HepG2 (cell line): ENCODE measurements at regions not wholly inside any gene's neighbourhood (a gene's known extent, or its start where the extent isn't known, plus 50 kb on each side); places are given as distances from the start of the nearest gene placed in this dataset.

ENCODE experiments used
- ATAC-seq: fragments of 200-7000 bp; cut with Tn5 transposase; 3 replicates; pipeline ENCODE4 v1.9.1; 2020; ENCODE audit warnings: mild to moderate bottlenecking, moderate library complexity
- BruUV-seq: library from RNA; stranded (reverse); fragments of 400-500 nt; replicated peaks from 2 replicates; lab custom pipeline; 2021; lab: Mats Ljungman, UMichigan
- CTCF ChIA-PET: fragments of 300-600 bp; formaldehyde crosslinking; extraction: SDS; loops from one replicate; lab custom pipeline; 2021; ENCODE audit warnings: low total read pairs, inconsistent platforms, low intra/inter-chr PET ratio; lab: Yijun Ruan, JAX
- POLR2A ChIA-PET: fragments of 350-600 bp; sonication (Branson Sonifier 250); formaldehyde crosslinking; loops from one replicate; lab custom pipeline; 2020; ENCODE audit warnings: antibody characterized with exemption, inconsistent platforms; lab: Yijun Ruan, JAX
- DNase-seq: peaks from one replicate; pipeline ENCODE4 v3.0.0-alpha.2; 2015; ENCODE audit warnings: low spot score
- FAIRE-seq: peaks from 3 replicates; lab custom pipeline; 2011; peaks lifted over from hg19 to GRCh38; lab: Jason Lieb, UNC
- H2AFZ ChIP-seq: one replicate; pipeline ENCODE4 v1.6.1; 2011; ENCODE audit warnings: low read length, inconsistent platforms
- H3K27ac ChIP-seq: fragments of 300-600 bp; 3 replicates; pipeline ENCODE4 v1.8.0; 2011; ENCODE audit warnings: mixed run types, mild to moderate bottlenecking, mixed read lengths, low read length, inconsistent platforms; ENCODE audit not compliant: insufficient read depth; ENCODE audit errors: extremely low read length
- H3K27me3 ChIP-seq, 2 experiments: fragments of 200-600 bp in 1 of 2; 2 replicates in 1 of 2; 3 replicates in 1 of 2; pipeline versions ENCODE4 v1.6.0 to v1.8.0; 2011; ENCODE audit warnings: low read length in 2 of 2, mild to moderate bottlenecking in 2 of 2, moderate library complexity in 2 of 2, inconsistent platforms in 1 of 2; ENCODE audit not compliant: insufficient read depth in 2 of 2, control insufficient read depth in 1 of 2
- H3K36me3 ChIP-seq, 2 experiments: fragments of 200-600 bp in 1 of 2; replicated peaks in 1 of 2; 2 replicates in 1 of 2; 3 replicates in 1 of 2; pipeline versions ENCODE4 v1.5.1 to v1.8.0; 2011; ENCODE audit warnings: low read length in 2 of 2, inconsistent platforms in 1 of 2; ENCODE audit not compliant: insufficient read depth in 2 of 2, control insufficient read depth in 1 of 2
- H3K4me1 ChIP-seq: 2 replicates; pipeline ENCODE4 v1.5.1; 2012; ENCODE audit warnings: low read length, inconsistent platforms; ENCODE audit not compliant: insufficient read depth
- H3K4me2 ChIP-seq: 2 replicates; pipeline ENCODE4 v1.6.0; 2011; ENCODE audit warnings: low read depth, low read length, inconsistent platforms
- H3K4me3 ChIP-seq, 3 experiments: fragments of 200-600 bp in 1 of 3; sonication (generic), shearing (Covaris generic) in 1 of 3; replicated peaks in 1 of 3; 2 replicates each; pipeline ENCODE4 v1.5.1; 2011 to 2016; ENCODE audit warnings: low read length in 3 of 3, inconsistent platforms in 2 of 3, low read depth in 2 of 3, mild to moderate bottlenecking in 2 of 3, control low read depth in 1 of 3, mixed read lengths in 1 of 3; ENCODE audit not compliant: insufficient read depth in 1 of 3
- H3K79me2 ChIP-seq: one replicate; pipeline ENCODE4 v1.6.1; 2011; ENCODE audit warnings: low read length, inconsistent platforms; ENCODE audit not compliant: insufficient read depth
- H3K9ac ChIP-seq: 2 replicates; pipeline ENCODE4 v1.6.0; 2011; ENCODE audit warnings: mild to moderate bottlenecking, low read depth, low read length, inconsistent platforms; ENCODE audit not compliant: insufficient read depth
- H3K9me3 ChIP-seq: 2 replicates; pipeline ENCODE4 v1.5.1; 2012; ENCODE audit warnings: mild to moderate bottlenecking, low read length
- H4K20me1 ChIP-seq: 2 replicates; pipeline ENCODE4 v1.6.0; 2011; ENCODE audit warnings: inconsistent platforms, mild to moderate bottlenecking, low read length, moderate library complexity; ENCODE audit not compliant: insufficient read depth
- DR1 ChIP-seq: sonication (generic); formaldehyde crosslinking; IDR thresholded peaks from 2 replicates; pipeline ENCODE4 v1.8.0; 2021; ENCODE audit warnings: mild to moderate bottlenecking, missing genetic modification reagents, inconsistent platforms
- ELF4 ChIP-seq: sonication (generic); formaldehyde crosslinking; IDR thresholded peaks from 2 replicates; pipeline ENCODE4 v1.5.0; 2020; ENCODE audit warnings: missing genetic modification reagents, mild to moderate bottlenecking, moderate library complexity, borderline replicate concordance
- FOSL2 ChIP-seq: sonication (generic); formaldehyde crosslinking; IDR thresholded peaks from 2 replicates; pipeline ENCODE4 v1.4.0; 2020; ENCODE audit warnings: missing genetic modification reagents
- GTF2F1 ChIP-seq: fragments of 150-350 bp; IDR thresholded peaks from 2 replicates; pipeline ENCODE4 v1.6.1; 2014; ENCODE audit warnings: low read length
- HOXA3 ChIP-seq: sonication (generic); formaldehyde crosslinking; IDR thresholded peaks from 2 replicates; pipeline ENCODE4 v1.5.0; 2020; ENCODE audit warnings: missing genetic modification reagents
- JUN ChIP-seq: sonication (generic); formaldehyde crosslinking; IDR thresholded peaks from 2 replicates; pipeline ENCODE4 v1.4.0; 2020; ENCODE audit warnings: mild to moderate bottlenecking, missing genetic modification reagents
- LCORL ChIP-seq, 2 experiments: fragments of 450-650 bp in 1 of 2; sonication (generic) in 1 of 2; formaldehyde crosslinking in 1 of 2; IDR thresholded peaks; 2 replicates each; pipeline versions ENCODE4 v1.5.0 to v1.6.1; 2017 to 2020; ENCODE audit warnings: antibody characterized with exemption in 1 of 2, missing genetic modification reagents in 1 of 2
- MEF2D ChIP-seq: sonication (generic); formaldehyde crosslinking; IDR thresholded peaks from 2 replicates; pipeline ENCODE4 v1.5.1; 2020; ENCODE audit warnings: mild to moderate bottlenecking, missing genetic modification reagents
- MZF1 ChIP-seq: sonication (generic); formaldehyde crosslinking; IDR thresholded peaks from 2 replicates; pipeline ENCODE4 v1.8.1; 2023; ENCODE audit warnings: mild to moderate bottlenecking, missing genetic modification reagents, borderline replicate concordance
- PITX1 ChIP-seq: sonication (generic); formaldehyde crosslinking; IDR thresholded peaks from 2 replicates; pipeline ENCODE4 v1.5.1; 2020; ENCODE audit warnings: mild to moderate bottlenecking, missing genetic modification reagents
- POGZ ChIP-seq: sonication (generic); formaldehyde crosslinking; IDR thresholded peaks from 2 replicates; pipeline ENCODE4 v1.4.0; 2020; ENCODE audit warnings: mild to moderate bottlenecking, missing genetic modification reagents
- SKI ChIP-seq: fragments of 450-650 bp; IDR thresholded peaks from one replicate; pipeline ENCODE4 v1.6.1; 2018; ENCODE audit warnings: mild to moderate bottlenecking; ENCODE audit not compliant: partially characterized antibody
- SYNCRIP ChIP-seq: fragments of 200-400 bp; formaldehyde crosslinking; IDR thresholded peaks from 2 replicates; pipeline ENCODE4 v1.6.1; 2018; ENCODE audit warnings: mild to moderate bottlenecking, low read depth, low read length; ENCODE audit not compliant: insufficient read depth
- ZBTB20 ChIP-seq: sonication (generic); formaldehyde crosslinking; IDR thresholded peaks from 2 replicates; pipeline ENCODE4 v1.8.1; 2023; ENCODE audit warnings: missing genetic modification reagents, low read depth, mild to moderate bottlenecking, borderline replicate concordance
- ZBTB7B ChIP-seq: sonication (generic); formaldehyde crosslinking; IDR thresholded peaks from 2 replicates; pipeline ENCODE4 v1.4.0; 2020; ENCODE audit warnings: missing genetic modification reagents
- ZKSCAN5 ChIP-seq: sonication (generic); formaldehyde crosslinking; IDR thresholded peaks from 2 replicates; pipeline ENCODE4 v1.5.1; 2020; ENCODE audit warnings: mild to moderate bottlenecking, missing genetic modification reagents
- ZNF256 ChIP-seq: sonication (generic); formaldehyde crosslinking; conservative IDR thresholded peaks from 2 replicates; pipeline ENCODE4 v1.4.0; 2020; ENCODE audit warnings: missing genetic modification reagents
- ZNF343 ChIP-seq: sonication (generic); formaldehyde crosslinking; IDR thresholded peaks from 2 replicates; pipeline ENCODE4 v1.4.0; 2020; ENCODE audit warnings: mild to moderate bottlenecking, missing genetic modification reagents
- ZNF572 ChIP-seq: sonication (generic); formaldehyde crosslinking; IDR thresholded peaks from 2 replicates; pipeline ENCODE4 v1.5.1; 2020; ENCODE audit warnings: mild to moderate bottlenecking, missing genetic modification reagents
- WGBS: methylation state at CpG from one replicate; pipeline ENCODE4 v1.1.6; 2017; ENCODE audit warnings: low lambda C conversion rate; 5-methylcytosine and 5-hydroxymethylcytosine counted together
- in situ Hi-C: cut with HindIII; loops from 2 replicates; pipeline ENCODE4 v1.10.0; 2017; ENCODE audit warnings: low pct_unique_long_range_greater_than_20kb; ENCODE audit not compliant: extremely low pct_ligation_motif_present
- intact Hi-C: fragments of 100-400 bp; cut with micrococcal nuclease; formaldehyde crosslinking; loops from one replicate; pipeline ENCODE4 v1.10.0; 2022; ENCODE audit not compliant: unreplicated experiment
- TF ChIP-seq, protein P1 (sequence below): sonication (generic); formaldehyde crosslinking; IDR thresholded peaks from 2 replicates; pipeline ENCODE4 v1.8.0; 2022; ENCODE audit warnings: mild to moderate bottlenecking, missing genetic modification reagents, moderate library complexity
- TF ChIP-seq, protein P2 (sequence below): sonication (generic); formaldehyde crosslinking; conservative IDR thresholded peaks from 2 replicates; pipeline ENCODE4 v1.4.0; 2020; ENCODE audit warnings: mild to moderate bottlenecking, missing genetic modification reagents, moderate library complexity

DNA sequence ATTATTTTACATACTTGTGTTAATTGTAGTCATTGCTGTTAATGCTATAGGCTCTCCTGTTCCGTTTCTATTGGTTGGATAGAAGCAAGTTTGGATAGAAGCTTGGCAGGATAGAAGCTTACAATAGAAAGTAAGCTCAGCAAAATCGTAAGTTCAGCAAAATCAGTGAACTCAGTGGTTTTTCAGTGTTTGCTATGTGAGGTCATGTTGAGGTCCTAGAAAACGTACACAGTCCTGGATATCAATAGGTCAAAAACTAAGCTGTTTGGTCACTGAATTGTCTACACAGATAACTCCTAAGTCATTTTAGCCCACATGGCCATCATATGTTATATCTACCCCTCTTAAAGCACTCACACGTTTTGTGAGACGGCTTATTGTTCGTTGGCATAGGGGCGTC, 299.4 kb downstream of the MAN2A1 start:
- Histone ChIP-seq H3K36me3 (no peaks in the 10 kb centered on the region), H4K20me1 (no peaks in the 10 kb centered on the region), H2AFZ (no peak overlapping the region), H3K27ac (peak overlapping the region; percentile 84), H3K79me2 (no peaks in the 10 kb centered on the region), H3K4me1 (peaks cover 76% of the 10 kb centered on the region), H3K4me3 (no peak overlapping the region), H3K9me3 (no peaks in the 10 kb centered on the region), H3K27me3 (no peaks in the 10 kb centered on the region), H3K9ac (no peak overlapping the region), H3K4me2 (peak overlapping the region; percentile 70)
- ChIA-PET CTCF (no interaction called here), POLR2A (interaction anchor here (1.8 to 2.7 kb wide), 2 partner anchors 17 to 88 kb away, joined by 8 to 14 read pairs; no protein-coding TSS in a partner anchor)
- peak; percentile 73 for ATAC-seq
- intact Hi-C loops: loop anchor here (1.0 kb wide), 1 partner anchor 88 kb away; no protein-coding TSS in a partner anchor
- FAIRE-seq: peak; percentile 51
- in situ Hi-C loops: no loop called here
- DNase-seq: peak; percentile 74
- WGBS: 31% methylated on average over 7 of the region's 7 CpGs
- no TSS peak for BruUV-seq
- TF ChIP-seq LCORL (IDR thresholded peaks at IDR 0.05): no peak
- peak; percentile 46; the same call in 1 of the 2 replicates for TF ChIP-seq LCORL (CRISPR knock-in tag; IDR thresholded peaks at IDR 0.05)
- TF ChIP-seq SKI: no peak
- 0 out of 2 replicates have a peak, but pooled peaks have one; percentile 42 for TF ChIP-seq JUN (CRISPR knock-in tag)
- no peak for TF ChIP-seq DR1
- no peak for TF ChIP-seq ZNF343 (CRISPR knock-in tag)
- peak; percentile 41; the same call in 1 of the 2 replicates for TF ChIP-seq HOXA3 (CRISPR knock-in tag)
- TF ChIP-seq PITX1 (CRISPR knock-in tag): peak; percentile 88
- peak; percentile 70; the same call in 1 of the 2 replicates for TF ChIP-seq MEF2D (CRISPR knock-in tag)
- no peak for TF ChIP-seq ZNF256 (CRISPR knock-in tag)
- peak; percentile 86; the same call in 1 of the 2 replicates for TF ChIP-seq ZBTB20 (CRISPR knock-in tag)
- peak; percentile 77 for TF ChIP-seq POGZ (CRISPR knock-in tag)
- TF ChIP-seq ELF4 (CRISPR knock-in tag): no peak
- TF ChIP-seq, protein P1, sequence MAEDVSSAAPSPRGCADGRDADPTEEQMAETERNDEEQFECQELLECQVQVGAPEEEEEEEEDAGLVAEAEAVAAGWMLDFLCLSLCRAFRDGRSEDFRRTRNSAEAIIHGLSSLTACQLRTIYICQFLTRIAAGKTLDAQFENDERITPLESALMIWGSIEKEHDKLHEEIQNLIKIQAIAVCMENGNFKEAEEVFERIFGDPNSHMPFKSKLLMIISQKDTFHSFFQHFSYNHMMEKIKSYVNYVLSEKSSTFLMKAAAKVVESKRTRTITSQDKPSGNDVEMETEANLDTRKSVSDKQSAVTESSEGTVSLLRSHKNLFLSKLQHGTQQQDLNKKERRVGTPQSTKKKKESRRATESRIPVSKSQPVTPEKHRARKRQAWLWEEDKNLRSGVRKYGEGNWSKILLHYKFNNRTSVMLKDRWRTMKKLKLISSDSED (CRISPR knock-in tag): no peak
- TF ChIP-seq MZF1 (CRISPR knock-in tag): no peak
- TF ChIP-seq ZKSCAN5 (CRISPR knock-in tag): no peak
- TF ChIP-seq ZBTB7B (CRISPR knock-in tag): 0 out of 2 replicates have a peak, but pooled peaks have one; percentile 35
- TF ChIP-seq ZNF572 (CRISPR knock-in tag): no peak
- TF ChIP-seq, protein P2, sequence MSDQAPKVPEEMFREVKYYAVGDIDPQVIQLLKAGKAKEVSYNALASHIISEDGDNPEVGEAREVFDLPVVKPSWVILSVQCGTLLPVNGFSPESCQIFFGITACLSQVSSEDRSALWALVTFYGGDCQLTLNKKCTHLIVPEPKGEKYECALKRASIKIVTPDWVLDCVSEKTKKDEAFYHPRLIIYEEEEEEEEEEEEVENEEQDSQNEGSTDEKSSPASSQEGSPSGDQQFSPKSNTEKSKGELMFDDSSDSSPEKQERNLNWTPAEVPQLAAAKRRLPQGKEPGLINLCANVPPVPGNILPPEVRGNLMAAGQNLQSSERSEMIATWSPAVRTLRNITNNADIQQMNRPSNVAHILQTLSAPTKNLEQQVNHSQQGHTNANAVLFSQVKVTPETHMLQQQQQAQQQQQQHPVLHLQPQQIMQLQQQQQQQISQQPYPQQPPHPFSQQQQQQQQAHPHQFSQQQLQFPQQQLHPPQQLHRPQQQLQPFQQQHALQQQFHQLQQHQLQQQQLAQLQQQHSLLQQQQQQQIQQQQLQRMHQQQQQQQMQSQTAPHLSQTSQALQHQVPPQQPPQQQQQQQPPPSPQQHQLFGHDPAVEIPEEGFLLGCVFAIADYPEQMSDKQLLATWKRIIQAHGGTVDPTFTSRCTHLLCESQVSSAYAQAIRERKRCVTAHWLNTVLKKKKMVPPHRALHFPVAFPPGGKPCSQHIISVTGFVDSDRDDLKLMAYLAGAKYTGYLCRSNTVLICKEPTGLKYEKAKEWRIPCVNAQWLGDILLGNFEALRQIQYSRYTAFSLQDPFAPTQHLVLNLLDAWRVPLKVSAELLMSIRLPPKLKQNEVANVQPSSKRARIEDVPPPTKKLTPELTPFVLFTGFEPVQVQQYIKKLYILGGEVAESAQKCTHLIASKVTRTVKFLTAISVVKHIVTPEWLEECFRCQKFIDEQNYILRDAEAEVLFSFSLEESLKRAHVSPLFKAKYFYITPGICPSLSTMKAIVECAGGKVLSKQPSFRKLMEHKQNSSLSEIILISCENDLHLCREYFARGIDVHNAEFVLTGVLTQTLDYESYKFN (CRISPR knock-in tag): peak; percentile 89
- no peak for TF ChIP-seq GTF2F1
- no peak for TF ChIP-seq FOSL2 (CRISPR knock-in tag)
- TF ChIP-seq SYNCRIP: no peak
